ENCODE measurements at regions not wholly inside any gene's neighbourhood (a gene's known extent, or its start where the extent isn't known, plus 50 kb on each side); places are given as distances from the start of the nearest gene placed in this dataset.
A peak's percentile ranks its signal among the peaks of the same experiment; 100 is the strongest.

DNA sequence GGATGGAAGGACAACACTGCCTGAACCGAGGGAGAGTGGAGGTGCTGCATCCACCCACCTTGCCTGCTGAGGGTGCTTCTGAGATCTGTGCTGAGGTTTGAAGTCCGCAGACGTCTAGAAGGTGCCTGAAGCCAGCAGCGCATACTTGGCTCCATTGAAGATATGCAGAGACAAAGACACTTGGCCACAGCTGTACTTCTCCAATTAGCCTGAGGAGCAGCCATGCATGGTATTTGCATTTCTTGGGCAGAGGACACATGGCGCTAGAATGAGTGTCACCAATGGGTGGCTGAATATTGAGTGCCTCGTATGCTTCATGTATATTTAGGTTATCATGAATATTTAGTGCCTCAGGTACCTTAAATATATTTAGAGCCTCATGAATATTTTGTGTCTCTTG is 128.7 kb upstream of the ATP6AP2 start:
- no peak for DNase-seq (ENCODE audit: low spot score)

DNA sequence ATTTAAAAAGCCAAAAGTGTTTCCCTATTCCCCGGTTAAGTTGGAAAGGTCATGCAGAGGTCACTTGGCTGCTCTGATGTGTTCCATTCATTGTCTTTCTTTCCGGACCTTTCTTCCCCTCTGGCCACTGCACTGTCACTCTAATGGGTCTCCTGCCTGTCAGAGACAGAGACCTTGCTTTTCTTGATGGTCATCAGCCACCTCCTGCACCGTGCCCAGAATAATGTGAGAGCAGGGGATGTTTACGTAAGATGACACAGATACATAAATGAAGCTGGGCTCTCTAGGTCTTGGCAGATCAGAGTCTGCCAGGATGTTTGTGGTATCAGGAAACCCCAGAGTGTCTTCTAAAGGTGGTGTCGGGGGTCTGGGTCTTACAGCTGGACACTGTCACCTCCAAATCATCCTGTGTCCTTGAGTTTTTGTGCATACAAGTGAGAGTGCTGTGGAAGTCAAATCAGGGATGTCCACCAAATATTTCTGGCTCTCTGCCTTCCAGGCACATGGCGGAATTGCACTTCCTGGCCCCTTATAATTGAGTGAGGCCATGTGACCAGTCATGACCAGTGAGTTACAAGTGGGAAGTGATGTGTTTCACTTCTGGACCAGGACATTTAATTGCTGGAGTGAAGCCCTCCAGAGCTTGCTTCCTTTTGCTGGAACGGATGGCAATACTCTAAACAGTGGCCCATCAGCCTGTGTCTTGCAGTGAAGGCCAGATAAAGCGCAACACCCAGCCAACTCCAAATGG is 130.6 kb upstream of the ATP6AP2 start:
- no peak for DNase-seq (ENCODE audit: low spot score)

DNA sequence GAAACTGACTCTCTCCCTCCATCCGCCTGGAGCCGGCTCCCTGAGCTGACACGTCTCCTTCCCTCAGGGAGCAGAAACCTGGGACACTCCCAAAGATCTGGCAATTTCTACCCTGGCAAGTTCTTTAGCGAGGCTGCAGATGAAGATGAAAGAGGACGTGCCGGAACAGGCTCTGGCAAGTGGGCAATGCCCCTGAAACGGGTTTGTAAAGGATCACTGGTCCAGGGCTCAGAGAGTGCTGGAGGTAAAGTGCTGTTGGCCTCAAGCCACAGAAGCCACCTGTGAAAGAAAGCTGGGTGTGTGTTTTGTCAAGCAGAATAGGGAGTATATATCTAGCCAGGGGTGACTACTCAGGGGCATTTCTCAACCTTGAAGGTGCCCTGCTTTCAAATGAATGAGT is 131.4 kb upstream of the ATP6AP2 start:
- no peak for DNase-seq (ENCODE audit: low spot score)

DNA sequence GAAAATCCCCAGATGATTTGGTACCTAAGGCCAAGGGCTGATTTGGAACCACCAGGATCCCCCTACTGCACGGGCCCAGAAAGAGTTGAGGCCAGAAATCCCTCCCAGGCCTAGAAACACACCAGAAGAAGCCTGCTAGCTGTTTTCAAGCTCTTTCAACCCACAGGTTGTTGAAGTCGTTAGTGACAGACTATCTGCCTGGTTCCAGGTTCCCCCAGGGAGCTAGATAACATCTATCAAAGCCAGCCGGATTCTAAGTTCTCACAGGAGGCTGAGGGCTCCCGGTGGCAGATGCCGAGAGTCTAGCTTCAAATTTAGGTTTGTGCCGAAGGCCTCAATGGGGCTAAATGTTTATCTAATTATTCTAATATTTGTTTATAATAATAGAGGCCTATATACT is 132.0 kb upstream of the ATP6AP2 start:
- no peak for DNase-seq (ENCODE audit: low spot score)

DNA sequence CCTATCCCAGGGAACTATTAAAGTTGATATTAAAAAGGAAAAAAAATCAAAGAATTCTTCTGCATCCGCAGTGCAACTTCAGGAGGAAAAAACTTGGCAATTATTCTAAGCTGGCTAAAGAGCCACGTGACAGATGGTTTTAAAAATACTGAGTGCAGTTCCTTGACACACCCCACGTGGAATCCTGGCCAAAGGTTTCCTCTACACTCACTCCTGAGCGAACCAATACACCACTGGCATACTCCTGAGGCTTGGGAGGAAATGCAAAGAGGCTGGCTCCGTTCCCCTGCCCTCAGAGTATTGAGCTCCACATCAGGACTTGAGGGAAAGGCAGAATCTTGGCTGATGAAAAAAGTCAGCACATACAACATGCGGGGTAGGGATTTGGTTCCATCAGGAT is 133.8 kb upstream of the ATP6AP2 start:
- DNase-seq (ENCODE audit: low spot score) = no peak

DNA sequence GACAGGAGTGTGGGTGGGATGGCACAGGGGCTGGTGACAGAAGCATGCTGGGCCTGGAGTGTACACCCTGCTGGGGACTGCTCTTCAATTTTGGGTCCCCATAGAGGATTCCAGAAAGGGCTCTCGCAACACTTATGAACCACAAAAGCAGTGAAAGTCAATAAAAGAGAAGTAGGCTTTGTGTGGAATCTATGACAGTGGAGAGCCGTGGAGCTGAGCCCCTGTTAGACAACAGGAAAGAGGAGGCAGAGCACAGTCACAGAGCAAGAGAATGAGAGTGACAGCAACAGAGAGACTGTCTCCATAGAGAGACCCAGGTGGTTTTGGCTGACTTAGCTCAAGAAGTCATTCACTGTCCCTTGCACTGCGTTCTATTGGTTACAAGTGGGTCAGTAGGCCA is 135.1 kb upstream of the ATP6AP2 start:
- DNase-seq (ENCODE audit: low spot score) = no peak

DNA sequence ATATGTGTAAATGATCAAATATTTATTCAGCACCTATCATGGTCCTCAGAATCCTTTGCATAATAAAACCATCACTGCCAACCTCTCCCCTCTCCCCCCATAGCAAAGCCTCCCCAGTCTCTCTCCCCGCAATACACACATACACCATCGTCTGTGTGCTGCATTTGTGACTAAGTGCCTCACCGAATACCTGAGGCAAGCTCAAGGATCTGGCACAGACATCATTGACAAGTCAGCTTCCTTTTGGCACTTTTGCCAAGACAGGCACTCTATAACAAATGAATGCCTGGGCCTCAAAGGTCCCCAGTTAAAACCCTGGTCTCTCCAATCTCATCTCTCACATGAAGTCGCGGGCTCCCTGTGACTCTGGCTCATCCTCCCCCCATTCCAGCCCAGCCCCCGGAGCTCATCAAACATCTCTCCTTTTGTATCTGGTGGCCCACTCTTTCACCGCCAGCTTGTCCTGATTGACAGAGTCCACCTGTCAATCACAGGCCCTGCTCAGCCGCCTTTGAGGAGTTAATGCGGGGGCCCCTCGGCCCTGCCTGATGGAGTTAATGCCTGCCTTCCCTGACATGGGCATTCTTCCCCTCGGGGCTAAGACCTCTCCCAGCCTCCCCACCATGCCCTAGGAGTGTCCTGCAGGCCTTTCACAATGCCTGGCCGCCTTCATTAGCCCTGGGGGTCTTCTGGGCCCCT is 135.8 kb upstream of the ATP6AP2 start:
- DNase-seq (ENCODE audit: low spot score) = no peak

DNA sequence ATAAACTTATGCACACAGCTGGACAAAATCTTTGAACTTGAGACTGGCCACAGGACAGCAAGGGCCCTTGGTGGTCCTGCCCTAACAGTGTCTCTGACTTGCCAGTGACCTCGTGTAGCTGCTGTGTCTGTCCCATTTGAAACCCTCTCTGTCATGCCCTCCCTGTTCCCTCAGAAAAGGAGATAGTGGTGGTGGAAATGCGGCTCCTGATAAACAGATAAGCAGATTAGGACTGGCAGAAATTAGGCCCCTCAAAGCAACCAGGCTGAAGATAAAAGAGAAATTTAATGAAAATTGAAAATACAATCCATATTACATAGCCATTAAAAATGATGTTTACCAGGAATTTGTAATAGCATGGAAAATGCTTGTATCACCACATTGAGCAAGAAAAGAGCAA is 136.6 kb upstream of the ATP6AP2 start:
- no peak for DNase-seq (ENCODE audit: low spot score)

DNA sequence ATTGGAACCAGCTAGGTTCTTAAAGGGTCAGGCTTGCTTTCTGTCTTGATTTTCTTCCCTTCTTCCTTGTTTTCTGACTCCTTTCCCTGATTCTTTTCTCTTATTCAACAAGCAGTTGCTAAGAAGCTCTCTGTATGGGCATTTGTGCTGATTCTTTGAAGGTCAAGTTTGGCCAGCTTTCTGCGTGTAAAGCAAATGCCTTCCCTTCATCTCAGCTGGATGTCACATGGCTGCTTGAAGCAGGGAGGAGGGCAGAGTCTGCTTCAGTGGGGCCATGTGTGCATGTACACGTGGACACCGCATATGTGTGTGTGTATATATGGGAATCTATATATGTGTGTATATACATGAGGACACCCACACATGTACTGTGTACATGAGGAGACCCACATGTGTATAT is 139.9 kb upstream of the ATP6AP2 start:
- DNase-seq (ENCODE audit: low spot score) = no peak

DNA sequence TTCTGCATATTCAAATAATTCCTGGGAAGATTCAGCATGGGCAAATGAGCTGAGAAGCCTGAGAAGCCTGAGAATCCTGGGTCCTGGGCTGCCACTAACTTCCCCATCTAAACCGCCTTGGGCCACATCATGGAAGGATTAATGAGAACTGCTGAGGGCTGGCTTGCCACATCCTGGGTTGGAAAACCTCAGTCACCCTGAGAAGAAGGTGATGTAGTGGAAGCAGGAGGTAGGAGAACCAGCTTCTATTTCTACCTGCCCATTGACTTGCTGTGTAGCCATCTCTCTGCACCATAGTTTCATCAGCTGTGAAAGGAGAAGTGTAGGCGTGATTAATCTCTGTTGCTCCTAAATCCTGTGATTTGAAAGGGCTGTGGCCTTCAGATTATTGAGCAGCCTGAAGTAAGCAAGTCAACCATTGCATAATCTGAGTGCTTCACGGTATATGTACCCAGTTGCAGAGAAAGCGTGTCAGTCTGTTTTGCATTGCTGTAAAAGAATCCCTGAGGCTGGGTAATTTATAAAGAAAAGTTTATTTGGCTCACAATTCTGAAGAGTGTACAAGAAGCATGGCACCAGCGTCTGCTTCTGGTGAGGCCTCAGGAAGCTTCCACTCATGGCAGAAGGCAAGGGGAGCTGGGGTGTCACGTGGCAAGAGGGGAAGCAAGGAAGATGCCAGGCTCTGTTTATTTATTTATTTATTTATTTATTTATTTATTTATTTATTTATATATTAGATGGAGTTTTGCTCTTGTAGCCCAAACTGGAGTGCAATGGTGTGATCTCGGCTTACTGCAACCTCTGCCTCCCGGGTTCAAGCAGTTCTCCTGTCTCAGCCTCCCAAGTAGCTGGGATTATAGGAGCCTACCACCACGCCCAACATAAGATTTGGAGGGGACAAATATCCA is 140.9 kb upstream of the ATP6AP2 start:
- DNase-seq (ENCODE audit: low spot score) = no peak

DNA sequence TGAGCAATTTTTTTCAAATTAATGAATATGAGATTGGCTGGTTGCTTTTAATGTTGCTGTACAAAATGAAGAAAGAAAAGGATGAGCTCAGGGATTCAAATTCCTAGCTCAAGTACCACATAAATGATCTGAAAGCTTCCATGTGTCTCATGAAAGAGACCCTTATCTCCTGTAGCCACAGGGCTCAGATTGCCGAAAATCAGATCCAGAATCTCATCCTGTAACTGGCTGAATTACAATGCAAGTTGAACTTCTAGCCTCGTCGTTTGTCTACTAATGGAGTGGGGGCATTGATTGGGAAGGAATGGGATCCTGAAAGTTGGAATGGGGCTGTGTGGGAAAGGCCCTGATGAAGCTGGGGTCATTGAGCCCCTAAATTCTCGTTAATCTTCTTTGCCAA is 143.4 kb upstream of the ATP6AP2 start:
- no peak for DNase-seq (ENCODE audit: low spot score)

DNA sequence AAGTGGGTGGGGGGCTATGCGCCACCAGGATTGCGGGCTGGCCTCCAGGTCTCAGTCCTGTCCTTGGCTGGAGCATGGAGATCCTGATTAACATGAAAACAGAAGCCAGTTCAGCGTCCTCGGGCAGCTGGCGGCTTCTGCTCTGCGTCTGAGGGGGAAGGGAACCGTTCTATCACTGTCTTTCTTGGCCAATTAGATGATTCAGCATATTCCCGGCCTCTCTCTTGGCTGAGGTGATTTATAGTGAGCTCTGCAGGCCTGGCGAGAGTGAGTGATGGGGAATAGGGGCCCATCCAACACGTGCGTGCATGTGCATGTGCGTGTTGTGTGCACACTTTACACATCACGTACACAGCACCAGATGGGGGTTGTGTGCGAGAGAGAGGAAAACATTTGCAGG is 145.8 kb upstream of the ATP6AP2 start:
- DNase-seq (ENCODE audit: low spot score) = peak; percentile 30

DNA sequence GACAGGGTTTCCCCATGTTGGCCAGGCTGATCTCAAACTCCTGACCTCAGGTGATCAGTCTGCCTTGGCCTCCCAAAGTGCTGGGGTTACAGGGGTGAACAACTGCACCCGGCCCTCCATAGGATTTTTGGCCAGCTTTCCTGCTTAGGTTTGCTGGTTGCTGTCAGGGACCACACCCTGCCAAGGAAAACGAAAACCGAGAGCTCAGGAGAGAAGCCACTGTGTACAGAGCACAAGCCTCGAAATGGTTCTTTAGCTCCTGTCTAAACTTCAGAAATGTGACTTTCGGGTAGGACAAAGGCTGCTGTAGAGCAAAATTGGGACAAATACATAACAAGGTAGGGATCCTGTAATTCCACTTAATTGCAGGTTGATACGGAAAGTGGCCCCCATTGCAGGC is 146.3 kb upstream of the ATP6AP2 start:
- DNase-seq (ENCODE audit: low spot score) = no peak

DNA sequence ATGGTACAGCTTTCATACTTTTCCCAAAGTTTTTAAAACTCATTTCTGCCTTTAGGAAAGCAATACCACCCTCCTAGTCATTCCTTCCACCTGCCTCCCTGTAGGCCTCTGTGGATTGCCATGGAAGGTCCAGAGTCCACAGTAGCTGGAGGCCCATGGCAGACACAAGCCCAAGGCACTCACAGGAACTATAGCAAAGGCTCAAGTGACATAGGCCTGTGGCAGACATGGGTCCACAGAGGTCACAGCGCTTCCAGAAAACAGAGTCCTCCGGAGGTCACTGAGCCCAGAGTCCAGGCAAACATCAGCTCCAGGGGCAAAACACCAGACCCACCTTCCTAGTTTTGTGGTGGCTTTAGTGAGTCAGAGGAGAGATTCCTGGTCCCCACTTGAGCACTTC is 147.6 kb upstream of the ATP6AP2 start:
- no peak for DNase-seq (ENCODE audit: low spot score)

DNA sequence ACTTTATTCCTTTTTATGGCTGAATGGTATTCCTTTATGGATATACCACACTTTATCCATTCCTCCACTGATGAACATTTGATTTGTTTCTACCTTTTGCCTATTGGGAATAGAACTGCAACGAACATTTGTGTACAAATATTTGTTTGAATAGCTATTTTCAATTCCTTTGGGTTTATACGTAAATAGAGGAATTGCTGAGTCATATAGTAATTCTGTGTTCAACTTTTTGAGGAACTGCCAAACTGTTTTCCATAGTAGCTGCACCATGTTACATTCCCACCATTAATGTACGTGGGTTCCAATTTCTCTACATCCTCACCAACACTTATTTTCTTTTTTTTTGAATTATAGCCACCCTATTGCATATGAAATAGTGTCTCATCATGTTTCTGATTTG is 156.5 kb upstream of the ATP6AP2 start:
- no peak for DNase-seq (ENCODE audit: low spot score)

DNA sequence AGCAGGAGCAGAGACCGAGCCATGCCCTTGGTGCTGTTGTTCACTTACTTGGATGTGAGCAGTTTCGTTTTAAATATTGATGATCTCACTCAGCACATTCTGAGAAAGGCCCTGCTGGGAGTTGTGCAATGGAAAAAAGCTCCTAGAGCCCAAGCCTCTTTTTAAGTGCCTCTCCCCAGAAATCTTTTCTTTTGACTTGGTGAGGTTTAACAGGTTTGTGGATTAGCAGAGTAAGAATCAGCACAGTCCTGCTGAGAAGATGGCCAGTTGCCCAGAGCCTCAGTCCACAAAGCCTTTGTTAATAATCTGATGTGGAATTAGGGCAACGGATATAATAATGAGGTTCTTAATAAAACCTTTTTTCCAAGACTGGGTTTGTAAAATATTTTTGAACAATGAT is 157.5 kb upstream of the ATP6AP2 start:
- peak; percentile 18 for DNase-seq (ENCODE audit: low spot score)

DNA sequence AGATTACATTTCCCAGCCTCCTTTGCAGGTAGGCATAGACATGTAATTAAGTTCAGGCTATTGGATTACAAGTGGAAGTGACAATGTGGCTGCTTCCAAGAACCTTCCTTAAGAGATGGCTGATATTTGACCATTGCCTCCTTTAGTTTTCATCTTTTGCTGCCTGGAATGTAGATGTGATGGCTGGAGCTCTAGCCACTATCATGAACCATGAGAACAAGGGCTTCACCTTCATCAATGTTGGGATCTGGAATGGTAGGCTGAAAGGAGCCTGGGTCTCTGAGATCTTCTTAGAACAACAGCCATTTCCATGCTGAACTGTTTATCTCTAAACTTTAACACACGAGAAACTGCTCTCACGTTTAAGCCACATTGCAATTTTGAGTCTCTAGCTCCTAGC is 158.7 kb upstream of the ATP6AP2 start:
- DNase-seq (ENCODE audit: low spot score) = no peak

DNA sequence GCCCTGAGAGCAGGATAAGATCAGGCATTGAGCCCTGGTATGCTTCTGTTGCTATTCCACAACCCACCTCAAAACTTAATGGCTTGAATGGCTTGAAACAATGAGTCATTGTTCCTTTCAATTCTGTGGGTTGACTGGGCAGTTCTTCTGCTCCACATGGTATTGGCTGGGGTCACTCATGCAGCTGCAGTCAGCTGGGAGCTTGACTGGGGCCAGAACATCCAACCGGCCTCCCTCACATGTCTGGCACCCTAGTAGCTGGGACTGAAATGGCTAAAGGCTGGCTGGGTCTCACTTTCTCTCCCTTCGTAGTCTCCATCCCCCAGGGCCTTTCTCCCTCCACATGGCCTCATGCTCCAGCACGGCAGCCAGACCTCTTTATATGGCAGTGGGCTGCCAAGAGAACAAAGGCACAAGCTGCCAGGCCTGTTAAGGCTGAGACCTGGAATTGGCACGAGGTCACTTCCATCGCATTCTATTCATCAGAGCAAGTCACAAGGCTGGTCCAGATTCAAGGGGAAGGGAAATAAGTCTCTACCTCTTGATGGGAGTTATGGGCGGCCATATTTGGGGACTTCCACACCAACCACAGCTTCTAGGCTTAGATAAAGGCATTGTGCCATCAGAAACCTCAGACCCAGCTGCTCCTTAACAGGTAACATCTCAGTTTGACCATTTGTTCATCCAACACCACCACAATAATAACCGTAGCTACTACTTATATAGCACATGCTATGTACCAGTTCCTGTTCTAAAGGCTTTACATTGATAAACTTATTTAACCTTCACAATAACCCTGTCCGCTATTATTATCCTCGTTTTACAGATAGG is 159.7 kb upstream of the ATP6AP2 start:
- no peak for DNase-seq (ENCODE audit: low spot score)

DNA sequence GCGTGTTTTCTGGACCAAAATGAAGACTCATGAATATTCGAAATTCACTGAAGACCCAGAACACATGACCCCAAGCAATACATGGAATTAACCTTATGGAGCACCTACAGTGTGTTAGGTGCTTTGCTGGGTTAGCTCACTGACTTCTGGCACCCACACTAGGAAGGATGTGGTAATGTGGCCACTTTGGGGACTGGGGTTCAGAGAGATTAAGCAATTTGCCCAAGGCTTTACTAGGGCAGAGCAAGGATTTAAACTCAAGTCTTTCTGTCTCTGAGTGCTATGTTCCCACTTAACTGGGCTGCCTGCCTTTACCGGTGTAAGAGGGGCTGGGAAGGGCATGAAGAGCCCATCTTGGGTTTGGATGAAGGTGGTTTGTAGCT is 162.0 kb upstream of the ATP6AP2 start:
- DNase-seq (ENCODE audit: low spot score) = no peak

DNA sequence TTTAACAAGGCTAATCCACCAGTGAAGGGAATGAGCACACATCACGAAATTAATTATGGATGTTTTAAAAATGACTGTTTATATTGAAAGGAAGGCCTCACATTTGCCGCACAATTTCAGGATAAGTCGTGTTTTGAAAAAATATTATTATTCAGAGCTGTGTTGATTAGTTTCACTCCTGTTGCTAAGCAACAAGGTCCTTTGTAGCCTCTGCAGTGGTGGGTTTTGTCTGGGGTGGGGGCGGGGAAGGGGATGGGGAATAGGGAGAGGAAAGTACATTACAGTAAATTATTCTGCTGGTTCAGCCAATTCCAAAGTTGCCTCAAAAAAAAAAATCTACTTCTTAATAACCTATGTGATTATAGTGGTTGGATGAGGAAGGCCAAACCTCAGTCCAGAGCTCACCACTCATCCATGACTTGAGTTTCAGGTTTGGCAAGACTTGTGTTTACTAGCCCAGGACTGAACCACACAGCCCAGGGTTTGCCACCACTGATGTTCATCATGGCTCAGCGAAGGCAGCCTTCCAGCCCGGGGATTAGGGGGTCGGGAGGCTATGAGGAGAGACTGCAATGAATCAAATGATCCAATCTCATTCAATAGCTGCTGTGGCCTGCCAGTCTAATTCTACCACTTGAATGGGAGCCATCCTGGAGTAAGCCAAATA is 162.5 kb upstream of the ATP6AP2 start:
- DNase-seq (ENCODE audit: low spot score) = no peak

DNA sequence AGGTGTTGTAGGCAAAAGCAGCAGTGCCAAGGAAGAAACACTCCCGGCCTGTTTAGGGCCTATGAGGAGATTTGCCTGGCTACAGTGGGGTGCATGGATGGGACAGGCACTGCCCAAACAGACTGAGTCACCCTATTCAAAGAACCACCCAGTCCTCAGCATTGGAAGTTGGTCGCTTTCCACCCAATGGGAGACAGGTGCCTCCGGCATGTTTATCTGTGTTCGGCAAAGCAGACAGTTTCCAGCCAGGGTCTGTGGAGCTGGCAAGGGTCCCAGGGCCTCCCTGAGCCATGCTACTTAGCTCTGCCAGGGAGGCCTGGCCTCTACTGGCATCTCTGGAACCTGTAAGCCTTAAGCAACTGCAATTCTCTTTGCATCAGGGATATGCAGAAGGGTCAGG is 165.1 kb upstream of the ATP6AP2 start:
- DNase-seq (ENCODE audit: low spot score) = no peak

DNA sequence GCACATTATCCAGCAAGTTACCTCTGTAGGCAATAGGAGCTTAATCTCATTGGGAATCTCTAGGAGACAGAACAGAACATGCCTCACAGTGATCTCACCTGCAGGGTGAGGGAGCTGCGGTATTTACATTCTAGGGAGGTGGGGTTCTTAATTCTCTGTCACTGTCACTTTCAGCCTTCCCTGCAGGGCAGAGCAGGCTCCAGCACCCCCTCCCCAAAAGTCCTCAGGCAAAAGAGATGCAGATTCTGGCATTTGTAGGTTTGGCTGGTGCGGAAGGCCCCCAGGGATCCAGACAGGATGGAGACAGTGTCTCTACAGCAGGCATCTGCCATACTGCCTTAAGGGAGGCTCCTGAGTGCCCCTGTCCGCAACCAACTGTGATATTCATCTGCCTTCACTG is 166.4 kb upstream of the ATP6AP2 start:
- no peak for DNase-seq (ENCODE audit: low spot score)

Measured in AG20443 (cell line).